Muscle layer of colon (tissue), 2 donors: ENCODE measurements at regions not wholly inside any gene's neighbourhood (a gene's known extent, or its start where the extent isn't known, plus 50 kb on each side); places are given as distances from the start of the nearest gene placed in this dataset.

Experiments
- H3K27ac ChIP-seq: one replicate; pipeline ENCODE4 v1.7.0; 2013; ENCODE audit warnings: low read depth, mild to moderate bottlenecking, low read length, moderate library complexity
- H3K27me3 ChIP-seq, 2 donors: one replicate each; pipeline ENCODE4 v1.7.0; 2013; ENCODE audit warnings: low read length in 2 of 2, mild to moderate bottlenecking in 2 of 2; ENCODE audit not compliant: insufficient read depth in 2 of 2, control insufficient read depth in 1 of 2
- H3K36me3 ChIP-seq: one replicate; pipeline ENCODE4 v1.7.0; 2013; ENCODE audit warnings: mild to moderate bottlenecking, low read length; ENCODE audit not compliant: insufficient read depth
- H3K4me1 ChIP-seq: one replicate; pipeline ENCODE4 v1.7.0; 2013; ENCODE audit warnings: mild to moderate bottlenecking, low read length; ENCODE audit not compliant: insufficient read depth
- H3K4me3 ChIP-seq, 2 donors: one replicate each; pipeline ENCODE4 v1.7.0; 2013; ENCODE audit warnings: low read length in 2 of 2, low read depth in 1 of 2, mild to moderate bottlenecking in 1 of 2, moderate library complexity in 1 of 2
- H3K9ac ChIP-seq: one replicate; pipeline ENCODE4 v1.7.0; 2013; ENCODE audit warnings: low read length
- H3K9me3 ChIP-seq: one replicate; pipeline ENCODE4 v1.7.0; 2013; ENCODE audit warnings: mild to moderate bottlenecking, low read length
- donor health status: abdominal sarcoma.
- donor health status: Adenocarcinoma of cecum.

DNA sequence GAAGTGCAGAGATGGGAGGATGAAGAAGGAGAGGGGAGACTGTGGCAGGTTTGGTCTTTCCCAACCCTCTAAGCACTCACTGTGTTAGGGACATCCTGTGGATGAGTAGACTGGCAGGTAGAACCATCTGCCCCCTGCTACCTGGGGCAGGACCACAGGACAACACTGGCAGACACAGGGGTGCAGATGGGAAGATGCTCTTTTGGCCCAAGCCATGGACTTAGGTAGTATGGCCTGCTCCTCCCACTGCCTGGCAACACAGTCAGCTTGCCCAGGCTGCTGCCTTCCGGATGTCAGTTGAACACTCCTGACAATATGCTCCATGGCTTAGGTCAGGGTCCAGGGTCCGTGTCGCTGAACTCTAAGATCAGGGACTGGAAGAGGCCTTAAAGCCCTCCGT is 140.7 kb upstream of the NAV2 start:
- Histone ChIP-seq H3K9me3 (no peaks in the 10 kb centered on the region), H3K4me1 (peaks cover 59% of the 10 kb centered on the region), H3K9ac (no peak overlapping the region), H3K36me3 (no peaks in the 10 kb centered on the region), H3K27me3 (no peaks in the 10 kb centered on the region), H3K27ac (no peak overlapping the region), H3K4me3 (no peak overlapping the region)

GRCh38 chr11:19570889-19571288 is 141.7 kb upstream of the NAV2 start:
- H3K27me3 ChIP-seq = no peaks in the 10 kb centered on the region
- H3K9ac ChIP-seq = no peak overlapping the region
- no peaks in the 10 kb centered on the region for H3K9me3 ChIP-seq
- no peak overlapping the region for H3K4me3 ChIP-seq
- no peaks in the 10 kb centered on the region for H3K36me3 ChIP-seq
- no peak overlapping the region for H3K27ac ChIP-seq
- peaks cover 58% of the 10 kb centered on the region for H3K4me1 ChIP-seq

GRCh38 chr11:19567996-19568395 is 144.6 kb upstream of the NAV2 start:
- Histone ChIP-seq H3K27ac (no peak overlapping the region), H3K36me3 (no peaks in the 10 kb centered on the region), H3K4me3 (no peak overlapping the region), H3K9ac (no peak overlapping the region), H3K9me3 (no peaks in the 10 kb centered on the region), H3K27me3 (no peaks in the 10 kb centered on the region), H3K4me1 (peaks cover 39% of the 10 kb centered on the region)

GRCh38 chr11:19566583-19567379 is 145.9 kb upstream of the NAV2 start:
- Histone ChIP-seq H3K9ac (no peak overlapping the region), H3K4me1 (peaks cover 37% of the 10 kb centered on the region), H3K27me3 (no peaks in the 10 kb centered on the region)

DNA sequence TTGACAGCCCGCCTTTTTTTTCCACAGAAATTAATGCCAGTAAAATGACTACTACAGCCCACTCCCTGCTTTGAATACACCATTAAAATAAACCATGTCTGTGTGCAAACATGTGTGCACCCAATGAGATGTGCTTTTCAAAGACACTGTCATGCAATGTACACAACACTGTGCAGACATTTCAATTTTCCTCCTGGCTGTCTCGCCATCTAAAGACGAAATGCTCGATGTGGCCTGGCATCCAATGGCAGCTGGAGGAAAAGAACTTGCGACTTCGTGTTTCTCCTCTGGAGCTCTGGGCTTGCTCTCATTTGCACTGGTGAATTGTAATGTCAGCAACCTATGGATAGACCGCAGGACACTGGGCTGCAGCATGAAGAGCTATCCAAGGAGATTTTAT is 147.0 kb upstream of the NAV2 start:
- peak overlapping the region; percentile 91 for H3K27ac ChIP-seq
- no peak overlapping the region for H3K9ac ChIP-seq
- H3K36me3 ChIP-seq = no peaks in the 10 kb centered on the region
- no peaks in the 10 kb centered on the region for H3K27me3 ChIP-seq
- H3K9me3 ChIP-seq = no peaks in the 10 kb centered on the region
- peaks cover 37% of the 10 kb centered on the region for H3K4me1 ChIP-seq
- no peak overlapping the region for H3K4me3 ChIP-seq

More at GRCh38 chr11:19566583-19567379, 145.9 kb upstream of the NAV2 start:
- Histone ChIP-seq H3K9me3 (no peaks in the 10 kb centered on the region), H3K36me3 (no peaks in the 10 kb centered on the region), H3K27ac (peak overlapping the region; percentile 72), H3K4me3 (no peak overlapping the region)

GRCh38 chr11:19562156-19562555 is 150.5 kb upstream of the NAV2 start:
- H3K4me1 ChIP-seq = peaks cover 28% of the 10 kb centered on the region
- no peaks in the 10 kb centered on the region for H3K9me3 ChIP-seq
- no peak overlapping the region for H3K9ac ChIP-seq
- no peak overlapping the region for H3K27ac ChIP-seq
- H3K4me3 ChIP-seq = no peak overlapping the region
- no peaks in the 10 kb centered on the region for H3K36me3 ChIP-seq
- no peaks in the 10 kb centered on the region for H3K27me3 ChIP-seq

- no peaks in the 10 kb centered on the region for H3K36me3 ChIP-seq
- H3K4me3 ChIP-seq = no peak overlapping the region
- no peak overlapping the region for H3K27ac ChIP-seq
- H3K4me1 ChIP-seq = peaks cover 16% of the 10 kb centered on the region
- H3K9me3 ChIP-seq = no peaks in the 10 kb centered on the region
- H3K9ac ChIP-seq = no peak overlapping the region
- H3K27me3 ChIP-seq = no peaks in the 10 kb centered on the region
Measured at GRCh38 chr11:19561011-19561410, 151.6 kb upstream of the NAV2 start.

DNA sequence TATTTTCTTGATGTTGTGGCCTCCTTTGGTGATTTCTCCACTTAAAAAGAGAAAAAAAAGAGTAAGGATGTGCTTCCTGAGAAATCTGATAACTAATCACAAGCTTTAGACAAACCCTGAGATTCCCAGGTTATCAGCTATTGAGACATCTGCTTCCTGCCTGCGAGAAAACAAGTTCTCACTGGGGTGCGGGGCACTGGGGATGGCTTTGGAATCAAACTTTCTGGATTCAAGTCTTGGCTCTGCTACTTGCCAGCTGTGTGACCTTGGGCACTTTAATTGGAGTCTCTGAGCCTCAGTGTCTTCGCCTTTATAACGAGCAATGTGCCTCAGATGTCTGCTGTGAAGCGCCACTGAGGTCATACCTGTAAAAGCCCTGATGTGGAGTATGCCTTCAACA is 152.5 kb upstream of the NAV2 start:
- Histone ChIP-seq H3K4me1 (peaks cover 10% of the 10 kb centered on the region), H3K9me3 (no peaks in the 10 kb centered on the region), H3K4me3 (no peak overlapping the region), H3K36me3 (no peaks in the 10 kb centered on the region), H3K9ac (no peak overlapping the region), H3K27ac (no peak overlapping the region), H3K27me3 (no peaks in the 10 kb centered on the region)

DNA sequence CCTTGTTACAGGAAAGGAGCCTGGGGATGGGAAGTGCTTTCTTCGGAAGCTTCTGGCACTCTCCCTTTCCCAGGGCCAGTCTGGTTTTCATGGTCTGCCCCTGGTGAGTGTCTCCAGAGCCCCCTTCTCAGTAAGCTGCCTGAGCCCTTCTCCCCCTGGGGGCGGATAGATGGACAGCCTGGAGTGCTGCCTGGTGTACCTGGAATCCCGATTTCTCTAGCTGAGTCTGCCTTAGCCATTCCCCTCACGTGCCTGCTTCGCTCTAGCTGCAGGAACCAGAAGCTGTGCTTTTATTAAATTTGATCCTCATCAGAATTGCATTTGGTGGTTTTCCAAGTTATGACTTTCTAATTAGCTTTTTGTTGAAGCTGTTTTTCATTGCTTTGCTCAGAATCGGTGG is 152.9 kb upstream of the NAV2 start:
- Histone ChIP-seq H3K9me3 (no peaks in the 10 kb centered on the region), H3K4me3 (no peak overlapping the region), H3K9ac (no peak overlapping the region), H3K27ac (no peak overlapping the region), H3K36me3 (no peaks in the 10 kb centered on the region), H3K27me3 (no peaks in the 10 kb centered on the region), H3K4me1 (peaks cover 7% of the 10 kb centered on the region)

GRCh38 chr11:19558189-19558986 is 154.2 kb upstream of the NAV2 start:
- Histone ChIP-seq H3K27ac (no peak overlapping the region), H3K4me1 (peaks cover 7% of the 10 kb centered on the region), H3K27me3 (no peaks in the 10 kb centered on the region), H3K4me3 (no peak overlapping the region), H3K9ac (no peak overlapping the region), H3K9me3 (no peaks in the 10 kb centered on the region), H3K36me3 (no peaks in the 10 kb centered on the region)

GRCh38 chr11:19557720-19558140 is 154.9 kb upstream of the NAV2 start:
- no peak overlapping the region for H3K4me3 ChIP-seq
- no peaks in the 10 kb centered on the region for H3K9me3 ChIP-seq
- no peaks in the 10 kb centered on the region for H3K36me3 ChIP-seq
- H3K27ac ChIP-seq = no peak overlapping the region
- H3K27me3 ChIP-seq = no peaks in the 10 kb centered on the region
- peaks cover 7% of the 10 kb centered on the region for H3K4me1 ChIP-seq
- no peak overlapping the region for H3K9ac ChIP-seq
